ENCODE measurements at regions not wholly inside any gene's neighbourhood (a gene's known extent, or its start where the extent isn't known, plus 50 kb on each side); places are given as distances from the start of the nearest gene placed in this dataset.

DNA sequence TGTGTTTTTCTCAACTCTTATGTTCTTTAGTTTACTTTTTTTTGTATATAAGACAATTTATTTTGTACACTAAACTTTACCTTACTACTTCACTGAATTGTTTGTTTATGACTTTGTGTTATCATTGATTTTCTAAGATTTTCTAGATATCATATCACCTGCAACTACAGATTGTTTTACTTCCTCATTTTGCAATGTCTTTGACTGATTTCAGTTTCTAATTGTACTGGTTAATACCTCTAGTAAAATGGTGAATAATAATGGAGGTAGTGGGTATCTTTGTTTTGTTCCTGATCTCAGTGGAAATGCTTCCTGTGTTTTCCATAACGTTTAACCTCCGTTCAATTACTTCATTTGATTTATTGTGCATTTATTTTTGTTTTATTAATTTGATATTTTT is 490.2 kb downstream of the TLL1 start:
- DNase-seq (ENCODE audit: low spot score), result no peak

DNA sequence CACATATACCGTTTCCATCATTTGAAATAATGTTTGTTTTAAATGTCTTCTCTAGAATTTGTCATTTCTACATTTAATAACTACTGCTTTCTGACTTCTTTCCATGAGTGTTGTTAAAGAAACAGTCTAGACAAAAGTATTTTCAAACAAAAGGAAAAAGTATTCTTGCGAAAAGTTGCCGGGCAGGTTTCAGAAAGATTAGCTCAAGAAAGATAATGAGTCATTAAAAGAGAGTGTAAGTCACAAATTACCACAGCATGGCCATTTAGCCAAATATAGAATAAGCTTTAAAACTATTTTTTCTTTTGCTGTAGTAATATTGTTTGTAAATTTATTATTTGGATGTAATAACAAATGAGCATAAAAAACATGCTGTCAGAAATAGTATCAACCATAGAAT is 493.0 kb downstream of the TLL1 start:
- no peak for DNase-seq (ENCODE audit: low spot score)

DNA sequence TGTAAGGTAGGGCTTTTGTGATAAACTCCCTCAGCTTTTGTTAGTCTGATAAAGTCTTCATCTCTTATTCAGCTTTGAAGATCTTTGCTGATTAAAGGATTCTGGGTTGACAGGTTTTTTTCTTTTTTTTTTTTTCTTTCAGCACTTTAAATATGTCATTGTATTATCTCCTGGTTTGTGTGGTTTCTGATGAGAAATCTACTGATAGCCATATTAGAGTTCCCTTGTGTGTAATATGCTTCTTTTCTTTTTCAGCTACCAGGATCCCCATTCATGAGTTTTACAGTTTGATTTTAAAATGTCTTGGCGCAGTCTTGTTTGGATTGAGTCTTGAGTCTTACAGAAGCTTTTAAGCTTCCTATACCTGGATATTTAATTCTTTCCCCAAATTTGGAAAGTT is 504.5 kb downstream of the TLL1 start:
- no peak for DNase-seq (ENCODE audit: low spot score)

DNA sequence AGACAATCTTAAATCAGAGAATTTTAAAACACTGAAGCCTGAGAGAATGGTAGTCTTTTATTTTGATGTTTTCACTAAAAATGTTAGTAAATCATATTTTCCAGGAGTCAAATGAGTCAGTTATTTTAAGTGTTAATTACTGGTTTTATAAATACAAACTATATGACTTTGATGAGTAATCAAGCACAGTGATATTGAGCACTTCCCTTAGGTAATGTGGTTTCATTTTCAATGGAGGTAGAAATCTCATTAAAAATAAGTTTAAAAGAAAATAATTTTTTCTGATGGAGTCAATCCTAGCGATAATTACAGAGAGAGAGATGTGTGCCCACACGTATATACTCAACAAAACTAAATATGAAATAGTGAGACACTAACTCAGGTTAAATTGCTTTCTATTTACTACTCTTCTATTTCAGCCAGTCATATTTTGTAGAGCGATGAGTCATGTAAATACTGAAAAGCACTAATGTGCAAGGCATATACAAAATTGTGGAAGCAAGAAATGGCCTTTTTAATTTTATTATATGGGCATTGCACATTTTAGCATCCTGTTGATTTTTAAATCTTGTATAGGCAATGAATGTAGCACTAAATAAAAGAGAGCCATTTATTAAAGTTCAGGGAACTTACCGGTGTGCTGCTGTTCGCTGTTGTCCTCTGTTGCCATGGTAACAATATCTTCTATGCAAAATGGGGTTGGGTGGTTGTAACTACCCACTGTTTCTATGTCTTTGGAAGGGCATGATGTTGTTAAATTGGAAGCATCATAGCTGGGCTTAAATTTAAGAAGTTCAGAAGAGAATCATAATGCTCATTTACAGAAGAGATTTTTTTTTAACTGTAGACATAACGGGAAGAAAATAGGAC is 513.7 kb downstream of the TLL1 start:
- no peak for DNase-seq (ENCODE audit: low spot score)

DNA sequence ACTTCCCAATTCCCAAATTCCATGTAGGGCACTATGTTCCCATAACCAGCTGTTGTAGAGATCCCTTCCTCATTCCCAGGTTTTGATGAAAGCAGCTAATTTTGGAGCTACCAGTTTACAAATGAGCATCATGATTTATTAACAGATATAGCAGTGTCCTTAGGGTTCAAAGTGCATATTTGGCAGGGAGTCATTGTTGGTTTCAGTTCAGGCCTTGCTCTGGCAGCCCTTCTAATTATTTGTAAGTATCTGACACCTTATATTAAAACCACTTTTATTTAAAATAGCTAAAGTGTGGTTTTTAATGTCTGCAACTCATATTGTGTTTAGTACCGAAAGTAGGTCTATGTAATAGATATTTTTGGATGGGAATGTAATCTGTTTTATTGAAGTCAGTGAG is 518.5 kb downstream of the TLL1 start:
- no peak for DNase-seq (ENCODE audit: low spot score)

DNA sequence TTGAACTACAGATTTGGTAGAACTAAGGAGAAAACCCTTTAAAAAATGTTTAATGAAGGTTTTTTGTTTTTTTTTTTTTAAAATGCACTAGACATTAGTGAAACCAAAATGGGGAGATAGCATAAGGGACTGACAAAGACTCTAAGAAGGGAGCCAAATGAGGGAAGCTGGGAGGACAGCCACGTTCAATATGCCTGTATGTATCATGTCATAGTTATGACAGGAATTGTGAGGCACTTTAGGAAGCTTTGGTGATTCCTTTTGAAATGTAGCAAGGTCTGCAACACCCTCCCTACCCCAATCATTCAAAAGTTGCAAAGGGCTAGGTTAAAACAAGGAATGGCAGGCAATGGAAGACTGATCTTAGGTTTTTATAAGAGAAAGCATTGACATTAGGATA is 526.0 kb downstream of the TLL1 start:
- no peak for DNase-seq (ENCODE audit: low spot score)

DNA sequence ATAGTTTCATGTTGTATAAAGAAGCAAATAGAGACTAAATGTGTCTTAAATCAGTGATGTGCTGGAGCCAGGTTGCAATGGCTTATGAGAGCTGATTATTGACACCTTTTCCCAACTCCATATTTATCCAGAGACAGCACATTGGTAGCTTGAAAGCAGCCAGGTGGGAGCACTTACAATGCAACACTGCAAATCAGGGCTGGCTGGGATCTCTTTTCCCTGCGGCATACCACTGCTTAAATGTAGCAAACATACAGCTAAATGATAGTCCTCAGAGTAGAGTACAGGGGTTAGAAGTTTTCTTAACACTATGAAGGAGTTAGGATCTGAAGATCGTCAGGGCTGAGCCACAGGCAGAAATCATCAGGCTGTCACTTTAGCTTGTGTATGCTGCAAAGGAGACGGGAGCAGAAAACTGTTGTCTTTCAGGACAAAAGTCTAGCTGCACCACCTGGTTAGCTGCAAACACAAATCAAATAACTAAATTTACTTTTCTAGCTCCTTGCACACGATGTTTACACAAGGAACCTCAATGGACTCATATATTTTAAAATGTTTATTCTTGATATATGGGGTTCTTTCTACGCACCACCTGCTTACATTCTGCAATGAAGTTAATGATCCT is 527.3 kb downstream of the TLL1 start:
- DNase-seq (ENCODE audit: low spot score), result no peak

DNA sequence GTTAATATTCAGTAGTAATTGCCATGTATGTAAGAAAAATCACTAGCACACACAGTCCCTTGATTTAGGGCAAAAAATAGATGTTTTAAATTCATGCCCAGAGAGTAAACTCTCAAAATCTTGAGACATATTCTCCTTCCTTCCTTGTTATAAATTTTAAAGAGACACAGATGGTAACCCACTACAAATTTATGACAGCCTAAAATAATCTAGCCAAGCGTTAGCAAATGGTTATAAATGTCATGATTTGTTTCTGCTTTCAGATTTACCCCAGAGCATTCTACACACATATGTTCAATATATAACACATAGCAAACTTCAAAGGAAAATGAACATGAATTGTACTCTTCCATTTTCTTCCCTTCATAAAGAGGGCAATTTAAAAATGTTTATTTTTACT is 540.3 kb downstream of the TLL1 start:
- no peak for DNase-seq (ENCODE audit: low spot score)

DNA sequence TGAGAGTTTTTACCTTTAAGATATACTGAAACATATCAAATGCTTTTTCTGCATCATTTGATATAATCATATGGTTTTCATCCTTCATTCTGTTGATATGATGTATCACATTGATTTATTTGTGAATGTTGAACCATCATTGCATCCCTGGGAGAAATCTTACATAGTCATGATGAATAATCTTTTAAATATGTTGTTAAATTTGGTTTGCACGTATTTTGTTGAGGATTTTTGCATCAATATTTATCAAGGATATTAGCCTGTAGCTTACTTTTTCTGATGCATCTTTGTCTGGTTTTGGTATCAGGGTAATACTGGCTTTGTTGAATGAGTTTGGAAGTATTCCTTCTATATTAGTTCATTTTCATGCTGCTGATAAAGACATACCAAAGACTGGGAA is 541.4 kb downstream of the TLL1 start:
- no peak for DNase-seq (ENCODE audit: low spot score)

DNA sequence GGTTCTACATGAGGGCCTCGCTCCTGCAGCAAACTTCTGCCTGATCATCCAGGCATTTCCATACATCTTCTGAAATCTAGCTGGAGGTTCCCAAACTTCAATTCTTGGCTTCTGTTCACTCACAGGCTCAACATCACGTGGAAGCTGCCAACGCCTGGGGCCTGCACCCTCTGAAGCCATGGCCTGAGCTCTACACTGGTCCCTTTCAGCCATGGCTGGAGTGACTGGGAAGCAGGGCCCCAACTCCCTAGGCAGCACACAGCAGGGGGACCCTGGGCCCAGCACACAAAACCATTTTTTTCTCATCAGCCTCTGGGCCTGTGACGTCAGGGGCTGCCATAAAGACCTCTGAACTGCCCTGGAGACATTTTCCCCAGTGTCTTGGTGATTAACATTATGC is 542.7 kb downstream of the TLL1 start:
- DNase-seq (ENCODE audit: low spot score), result no peak

DNA sequence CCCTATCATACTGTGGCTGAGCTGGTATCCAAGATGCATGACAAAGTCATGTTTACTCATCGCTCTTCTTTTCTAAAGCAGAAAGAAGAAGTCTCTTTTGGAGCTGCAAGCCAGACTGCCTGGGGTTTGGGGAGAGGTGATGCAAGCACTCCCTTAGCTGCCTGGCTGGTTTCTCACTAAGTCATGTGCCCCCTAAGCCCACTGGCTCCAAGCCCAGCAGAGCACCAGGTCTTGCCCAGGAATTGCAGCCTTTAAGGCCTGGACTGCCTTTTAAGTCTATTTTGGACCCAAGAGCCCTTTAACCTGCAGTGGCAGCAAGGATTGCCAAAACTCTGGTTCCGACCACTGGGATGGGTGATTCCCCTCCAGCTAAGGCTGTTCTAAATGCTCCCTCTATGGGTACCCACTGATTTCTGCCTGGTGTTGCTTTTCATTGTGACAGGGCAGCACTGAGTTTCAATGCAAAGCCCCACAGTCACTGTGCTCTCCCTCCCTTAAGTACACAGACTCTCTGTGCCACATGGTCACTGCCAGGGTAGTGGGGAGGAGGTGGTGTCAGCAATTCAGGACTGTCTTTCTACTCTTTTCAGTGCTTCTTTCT is 548.6 kb downstream of the TLL1 start:
- no peak for DNase-seq (ENCODE audit: low spot score)

DNA sequence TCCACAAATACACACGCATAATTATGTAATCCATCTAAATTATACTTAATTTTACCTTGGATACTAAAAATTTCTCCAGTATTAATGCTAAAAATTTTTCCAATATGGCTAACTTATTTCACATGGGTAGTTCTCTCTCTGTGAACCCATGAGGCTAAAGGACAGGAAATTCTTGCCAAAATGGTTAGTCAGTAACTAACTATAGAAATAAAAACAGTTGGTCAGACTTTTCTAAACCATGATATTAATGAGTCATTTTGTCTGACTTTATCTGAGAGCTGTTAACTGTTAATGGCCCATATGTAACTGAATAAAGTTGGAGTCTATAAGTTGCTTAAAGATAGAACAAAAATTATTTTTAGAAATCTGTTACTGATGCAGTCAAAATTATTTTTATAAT is 549.4 kb downstream of the TLL1 start:
- no peak for DNase-seq (ENCODE audit: low spot score)

DNA sequence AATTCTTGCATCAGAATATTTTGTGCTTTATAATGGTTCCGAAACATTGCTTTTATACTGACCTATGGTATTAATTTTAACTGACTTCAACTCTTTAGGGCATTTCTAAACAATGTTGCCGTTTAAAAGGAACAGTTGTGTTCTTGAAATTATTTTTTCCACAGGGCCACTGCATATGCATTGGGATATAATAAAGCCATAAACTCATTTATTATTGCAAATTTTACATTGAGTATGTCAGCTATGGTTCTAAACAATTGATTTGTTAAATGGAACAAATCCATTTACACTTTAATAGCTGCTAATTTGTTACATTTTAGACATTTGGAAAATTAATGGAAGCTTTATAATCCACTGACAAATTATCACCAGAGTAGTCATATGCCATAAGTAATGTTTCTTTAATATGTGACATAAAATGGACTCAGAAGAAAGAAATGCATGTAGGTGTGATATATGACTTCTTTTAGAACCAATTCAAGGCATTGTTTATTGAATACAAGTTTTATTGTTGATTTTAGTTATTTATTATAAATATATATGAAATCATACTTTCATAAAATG is 553.3 kb downstream of the TLL1 start:
- DNase-seq (ENCODE audit: low spot score), result no peak

DNA sequence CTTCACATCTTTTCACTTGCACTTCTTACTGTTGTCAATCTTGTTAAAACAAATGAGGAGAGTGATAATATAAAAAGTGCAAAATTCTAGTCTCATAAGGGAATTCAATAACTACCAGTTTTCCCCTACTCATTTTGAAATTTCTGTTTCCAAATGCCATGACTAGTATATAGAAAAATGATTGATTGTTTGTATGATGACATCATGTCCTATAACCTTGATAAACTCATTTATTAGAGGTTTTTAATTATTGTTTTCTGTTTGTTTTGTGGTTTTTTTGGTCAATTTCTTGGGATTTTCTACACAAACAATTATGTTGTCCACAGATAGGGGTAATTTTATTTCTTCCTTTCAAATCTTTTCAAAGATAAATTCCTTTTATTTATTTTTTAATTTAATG is 559.1 kb downstream of the TLL1 start:
- no peak for DNase-seq (ENCODE audit: low spot score)

DNA sequence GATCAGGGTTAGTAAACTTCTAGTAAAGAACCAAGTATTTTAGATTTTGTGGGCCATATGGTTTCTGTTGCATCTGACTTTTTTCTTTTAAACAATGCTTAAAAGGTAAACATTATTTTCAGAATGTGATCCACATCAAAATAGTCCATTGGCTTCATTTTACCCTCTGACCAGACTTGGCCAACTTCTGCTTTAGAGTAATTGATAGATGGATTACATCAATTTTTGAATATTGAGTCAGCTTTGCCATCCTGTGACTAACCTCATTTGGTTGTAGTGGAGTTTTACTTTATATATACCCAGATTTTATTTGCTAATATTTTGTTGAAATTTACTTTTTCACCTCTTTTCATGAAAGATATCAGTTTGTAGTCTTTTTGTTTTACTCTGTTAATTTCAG is 559.8 kb downstream of the TLL1 start:
- DNase-seq (ENCODE audit: low spot score), result no peak

DNA sequence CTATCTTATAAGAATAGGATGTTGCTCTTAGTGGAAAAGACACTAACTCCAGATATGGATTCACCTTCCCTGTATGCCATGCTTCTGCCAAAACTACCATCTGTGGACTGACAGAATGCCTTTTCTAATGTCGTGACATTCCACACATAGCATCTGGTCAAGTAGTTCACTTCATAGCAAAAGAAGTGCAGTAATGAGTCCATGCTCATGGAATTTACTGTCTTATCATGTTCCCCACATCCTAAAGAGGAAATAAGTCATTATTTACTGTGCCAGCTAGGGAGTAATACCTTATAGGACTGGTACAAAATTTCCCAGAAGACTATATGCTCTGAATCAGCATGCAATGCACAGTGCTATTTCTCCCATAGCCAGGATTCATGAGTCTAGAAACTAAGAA is 562.4 kb downstream of the TLL1 start:
- no peak for DNase-seq (ENCODE audit: low spot score)

DNA sequence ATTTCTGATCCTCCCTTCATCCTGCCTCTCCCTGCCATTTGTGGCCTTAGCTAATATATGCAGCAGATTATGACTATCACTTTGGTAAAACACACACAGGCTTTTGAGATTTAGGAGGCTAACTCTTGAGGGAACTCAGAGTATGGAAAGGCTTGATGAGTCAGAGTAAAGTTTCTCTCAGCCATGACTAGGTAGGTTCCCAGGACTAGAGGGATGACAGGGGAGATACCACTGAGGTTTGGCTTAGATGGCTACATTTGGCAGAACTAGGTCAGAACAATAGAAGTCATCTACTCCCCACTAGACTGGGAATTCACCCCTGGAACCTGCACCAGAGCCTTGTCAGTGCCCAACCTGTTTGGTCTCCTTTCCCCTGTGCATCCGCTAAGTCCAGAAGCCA is 585.7 kb downstream of the TLL1 start:
- DNase-seq (ENCODE audit: low spot score), result no peak

DNA sequence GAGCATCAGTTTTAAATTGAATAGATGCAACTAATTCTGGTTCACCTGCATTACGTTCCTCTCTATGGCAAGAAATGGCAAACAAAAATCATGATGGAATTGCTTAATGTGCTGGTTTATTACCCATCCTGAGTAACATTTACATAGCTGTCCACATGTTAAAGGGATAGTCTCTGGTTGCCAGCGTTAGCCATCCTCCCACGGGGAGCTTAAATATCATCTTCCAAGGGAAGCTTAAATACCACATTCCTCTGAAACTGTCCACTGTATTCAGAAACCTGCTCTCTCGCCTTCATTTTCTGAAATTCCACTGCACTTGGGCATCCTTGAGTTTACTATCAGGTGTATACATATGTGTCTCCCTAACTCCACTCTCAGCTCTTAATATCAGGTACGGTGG is 586.6 kb downstream of the TLL1 start:
- DNase-seq (ENCODE audit: low spot score), result no peak

DNA sequence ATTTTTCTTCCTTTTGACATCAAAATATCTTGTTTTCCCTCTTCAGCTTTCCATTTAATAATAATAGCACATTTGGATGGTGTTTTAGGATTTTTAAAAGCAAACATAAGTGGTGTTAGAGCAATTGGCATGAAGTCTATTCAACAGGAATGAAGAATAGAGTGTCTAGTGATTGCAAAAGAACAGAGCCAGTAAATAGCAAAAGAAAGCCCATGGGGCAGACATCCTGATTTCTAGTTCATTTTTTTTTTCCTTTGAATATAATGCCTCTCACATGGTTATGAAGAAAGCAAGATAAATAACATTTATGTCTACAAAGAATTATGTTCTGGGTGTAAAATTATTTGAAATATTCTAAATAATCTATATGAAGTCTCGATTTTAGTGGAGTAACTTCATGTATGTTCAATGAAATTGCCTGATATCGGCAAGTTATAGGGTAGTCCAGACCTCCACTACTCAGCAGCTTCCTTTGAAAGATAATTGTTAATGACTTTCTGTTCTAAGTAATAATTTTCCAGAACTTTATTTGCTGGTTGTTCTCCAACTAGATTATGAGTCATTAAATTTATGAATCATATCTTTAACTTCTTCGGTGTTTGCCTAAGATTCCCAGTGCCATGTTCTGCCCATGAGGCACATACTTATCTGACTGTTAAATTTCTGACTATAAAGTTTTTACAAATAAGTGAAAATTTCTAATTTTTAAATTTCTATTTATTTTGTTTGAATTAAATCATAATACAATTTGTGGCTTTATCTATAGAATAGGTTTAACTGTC is 587.9 kb downstream of the TLL1 start:
- no peak for DNase-seq (ENCODE audit: low spot score)

DNA sequence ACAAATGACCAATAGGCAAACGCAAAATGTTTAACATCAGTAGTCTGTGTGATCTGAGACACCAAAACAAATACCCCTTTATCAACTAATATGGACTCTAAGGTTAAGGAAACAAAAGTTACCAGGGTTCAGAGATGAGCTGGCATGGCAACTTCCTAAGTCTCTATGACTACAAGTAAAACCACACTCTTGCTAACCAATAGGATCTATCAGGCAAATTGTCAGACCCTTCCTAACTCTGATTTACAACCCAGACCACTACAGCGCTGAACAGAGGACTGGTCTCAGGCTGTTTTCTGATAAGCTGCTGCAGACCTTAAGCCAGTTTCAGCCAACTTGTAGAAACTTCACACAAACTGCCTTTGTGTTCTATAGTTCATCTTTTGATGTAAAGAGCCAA is 608.0 kb downstream of the TLL1 start:
- DNase-seq (ENCODE audit: low spot score), result no peak

DNA sequence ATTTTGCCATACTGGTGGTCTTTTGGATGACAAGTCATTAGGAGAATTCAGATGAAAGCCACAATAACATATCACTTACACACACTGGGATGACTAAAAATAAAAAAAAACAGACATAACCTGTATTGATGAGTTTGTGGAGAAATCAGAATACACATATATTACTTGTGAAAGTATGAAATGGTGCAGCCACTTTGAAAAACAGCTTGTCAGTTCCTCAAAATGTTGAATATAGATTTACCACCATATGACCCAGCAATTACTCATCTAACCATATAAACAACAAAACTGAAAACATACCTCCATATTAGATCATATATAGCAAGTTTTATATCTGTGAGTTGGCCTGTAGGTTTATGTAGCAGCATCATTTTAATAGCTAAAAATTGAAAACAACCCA is 608.7 kb downstream of the TLL1 start:
- no peak for DNase-seq (ENCODE audit: low spot score)

DNA sequence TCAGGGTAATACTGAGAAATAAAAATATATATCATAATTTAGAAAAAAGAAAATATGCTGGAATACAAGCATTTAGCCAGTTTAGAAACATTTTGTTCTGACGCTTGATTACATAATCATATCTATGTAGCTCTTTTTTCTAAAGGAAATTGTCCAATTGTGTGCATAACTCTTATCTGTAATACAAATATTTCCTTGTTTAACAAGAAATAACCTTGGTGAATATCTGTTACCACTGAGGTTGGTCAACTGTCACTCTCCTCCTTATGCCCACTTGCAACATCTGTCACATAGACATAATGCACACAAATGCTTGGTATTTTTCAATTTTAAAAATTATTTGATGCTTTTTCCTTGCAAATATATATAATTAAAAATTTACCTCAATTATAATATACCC is 609.7 kb downstream of the TLL1 start:
- DNase-seq (ENCODE audit: low spot score), result no peak
